ENCODE measurements at regions not wholly inside any gene's neighbourhood (a gene's known extent, or its start where the extent isn't known, plus 50 kb on each side); places are given as distances from the start of the nearest gene placed in this dataset.
"Not testable (repeated sequence)": the region's sequence is repeated elsewhere in the genome, so short reads cannot be mapped to it uniquely, and the experiment has no call there.

GRCh38 chr6:105522626-105523322, 119.9 kb upstream of the PREP start:
- H3K27me3 ChIP-seq (ENCODE audit: control insufficient read depth, insufficient read depth, low read length) = no peaks in the 10 kb centered on the region
- H3K36me3 ChIP-seq (ENCODE audit: control insufficient read depth, insufficient read depth, low read length) = no peaks in the 10 kb centered on the region
- no peak overlapping the region for H3K4me3 ChIP-seq (ENCODE audit: low read length)
- H3K9me3 ChIP-seq (ENCODE audit: control insufficient read depth, low read depth, low read length) = no peaks in the 10 kb centered on the region
- DNase-seq = no peak
- H3K4me1 ChIP-seq (ENCODE audit: control insufficient read depth, insufficient read depth, low read length) = no peaks in the 10 kb centered on the region
- H3K27ac ChIP-seq (ENCODE audit: low read length) = no peak overlapping the region
- WGBS (ENCODE audit: insufficient coverage, low lambda C conversion rate) = 71% methylated on average over 1 of the region's 3 CpGs

DNA sequence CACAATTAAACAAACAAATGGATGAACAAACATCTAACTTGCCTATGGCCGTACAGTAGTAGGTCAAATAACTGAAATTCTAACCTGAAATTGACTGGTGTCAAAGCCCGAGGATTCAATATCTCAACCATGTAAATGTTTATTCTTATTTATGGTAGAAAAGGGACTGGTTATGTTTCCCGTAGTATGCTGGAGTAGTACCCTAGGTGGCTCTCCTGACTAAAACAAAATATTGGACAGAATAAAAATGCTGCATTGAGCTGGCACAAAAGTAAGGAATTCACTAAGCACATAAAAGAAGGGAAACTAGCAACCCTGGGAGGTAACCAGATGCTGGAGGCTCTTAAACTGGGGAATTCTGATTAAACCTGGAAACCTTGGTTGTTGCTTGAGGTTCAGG, 117.1 kb upstream of the PREP start:
- WGBS (ENCODE audit: insufficient coverage, low lambda C conversion rate) = no CpG with 5 or more reads among the region's 3 CpGs
- no peak for DNase-seq
- no peaks in the 10 kb centered on the region for H3K27me3 ChIP-seq (ENCODE audit: control insufficient read depth, insufficient read depth, low read length)
- H3K9me3 ChIP-seq (ENCODE audit: control insufficient read depth, low read depth, low read length) = no peaks in the 10 kb centered on the region
- no peak overlapping the region for H3K4me3 ChIP-seq (ENCODE audit: low read length)
- no peaks in the 10 kb centered on the region for H3K36me3 ChIP-seq (ENCODE audit: control insufficient read depth, insufficient read depth, low read length)
- no peaks in the 10 kb centered on the region for H3K4me1 ChIP-seq (ENCODE audit: control insufficient read depth, insufficient read depth, low read length)
- H3K27ac ChIP-seq (ENCODE audit: low read length) = no peak overlapping the region

- not testable (repeated sequence) for H3K27ac ChIP-seq (ENCODE audit: low read length); DNase-seq; H3K36me3 ChIP-seq (ENCODE audit: control insufficient read depth, insufficient read depth, low read length); H3K9me3 ChIP-seq (ENCODE audit: control insufficient read depth, low read depth, low read length); H3K4me1 ChIP-seq (ENCODE audit: control insufficient read depth, insufficient read depth, low read length); H3K27me3 ChIP-seq (ENCODE audit: control insufficient read depth, insufficient read depth, low read length); H3K4me3 ChIP-seq (ENCODE audit: low read length)
- no CpG with 5 or more reads among the region's 4 CpGs for WGBS (ENCODE audit: insufficient coverage, low lambda C conversion rate)
Measured at GRCh38 chr6:105518993-105519392, 116.1 kb upstream of the PREP start.

DNA sequence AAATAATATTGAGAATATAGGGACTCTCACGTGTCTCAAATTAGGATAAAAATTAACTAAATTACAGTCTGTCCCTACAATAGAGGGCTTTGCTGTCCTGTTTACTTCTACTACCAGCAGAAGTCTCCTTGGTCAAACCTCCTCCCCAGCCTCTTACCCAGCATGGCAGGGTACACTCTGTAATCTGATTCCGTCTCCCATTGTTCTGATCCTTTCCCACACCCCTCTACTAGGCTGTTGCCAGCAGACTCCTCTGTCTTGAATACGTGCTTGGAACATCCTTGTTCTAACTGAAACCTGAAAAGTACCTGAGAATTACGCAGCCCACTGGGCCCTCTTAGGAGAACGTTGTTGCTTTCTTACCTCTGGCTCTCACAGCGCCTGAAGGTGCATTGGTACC, 112.2 kb upstream of the PREP start:
- Histone ChIP-seq H3K4me1 (ENCODE audit: control insufficient read depth, insufficient read depth, low read length) (no peaks in the 10 kb centered on the region), H3K4me3 (ENCODE audit: low read length) (no peak overlapping the region), H3K9me3 (ENCODE audit: control insufficient read depth, low read depth, low read length) (no peaks in the 10 kb centered on the region), H3K27me3 (ENCODE audit: control insufficient read depth, insufficient read depth, low read length) (no peaks in the 10 kb centered on the region), H3K36me3 (ENCODE audit: control insufficient read depth, insufficient read depth, low read length) (no peaks in the 10 kb centered on the region), H3K27ac (ENCODE audit: low read length) (no peak overlapping the region)
- 93% methylated on average over 2 of the region's 6 CpGs for WGBS (ENCODE audit: insufficient coverage, low lambda C conversion rate)
- DNase-seq = no peak

- H3K9me3 ChIP-seq (ENCODE audit: control insufficient read depth, low read depth, low read length) = no peaks in the 10 kb centered on the region
- no peaks in the 10 kb centered on the region for H3K27me3 ChIP-seq (ENCODE audit: control insufficient read depth, insufficient read depth, low read length)
- WGBS (ENCODE audit: insufficient coverage, low lambda C conversion rate) = 100% methylated on average over 1 of the region's 5 CpGs
Measured at GRCh38 chr6:105514306-105514705, 111.4 kb upstream of the PREP start.

GRCh38 chr6:105511639-105512038, 108.8 kb upstream of the PREP start:
- H3K27me3 ChIP-seq (ENCODE audit: control insufficient read depth, insufficient read depth, low read length) = no peaks in the 10 kb centered on the region
- H3K9me3 ChIP-seq (ENCODE audit: control insufficient read depth, low read depth, low read length) = no peaks in the 10 kb centered on the region
- H3K36me3 ChIP-seq (ENCODE audit: control insufficient read depth, insufficient read depth, low read length) = no peaks in the 10 kb centered on the region
- H3K27ac ChIP-seq (ENCODE audit: low read length) = no peak overlapping the region
- no peak for DNase-seq
- 100% methylated on average over 2 of the region's 2 CpGs for WGBS (ENCODE audit: insufficient coverage, low lambda C conversion rate)
- H3K4me3 ChIP-seq (ENCODE audit: low read length) = no peak overlapping the region
- H3K4me1 ChIP-seq (ENCODE audit: control insufficient read depth, insufficient read depth, low read length) = no peaks in the 10 kb centered on the region

More at GRCh38 chr6:105514306-105514705, 111.4 kb upstream of the PREP start:
- Histone ChIP-seq H3K36me3 (ENCODE audit: control insufficient read depth, insufficient read depth, low read length) (no peaks in the 10 kb centered on the region), H3K27ac (ENCODE audit: low read length) (no peak overlapping the region), H3K4me1 (ENCODE audit: control insufficient read depth, insufficient read depth, low read length) (no peaks in the 10 kb centered on the region), H3K4me3 (ENCODE audit: low read length) (no peak overlapping the region)
- DNase-seq = no peak

DNA sequence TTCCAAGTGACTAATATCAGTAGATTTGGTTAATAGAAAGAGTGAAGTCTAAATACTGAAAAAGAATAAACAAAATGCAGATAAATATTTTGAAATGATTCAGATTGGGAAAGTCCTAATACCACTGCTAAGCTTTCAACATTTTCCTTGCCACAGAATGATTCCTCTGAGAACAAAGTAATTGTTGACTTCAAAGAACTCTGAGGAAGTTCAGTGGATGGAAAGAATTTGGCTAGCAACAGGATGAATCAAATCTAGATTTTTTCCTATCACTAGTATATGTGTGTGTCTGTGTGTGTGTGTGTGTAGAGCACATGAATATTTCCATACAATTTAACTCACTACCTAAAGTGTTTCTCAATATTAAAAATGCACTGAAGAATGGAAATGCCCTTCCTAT, 107.9 kb upstream of the PREP start:
- no peaks in the 10 kb centered on the region for H3K27me3 ChIP-seq (ENCODE audit: control insufficient read depth, insufficient read depth, low read length)
- no peak overlapping the region for H3K4me3 ChIP-seq (ENCODE audit: low read length)
- no peaks in the 10 kb centered on the region for H3K9me3 ChIP-seq (ENCODE audit: control insufficient read depth, low read depth, low read length)
- no peaks in the 10 kb centered on the region for H3K4me1 ChIP-seq (ENCODE audit: control insufficient read depth, insufficient read depth, low read length)
- H3K36me3 ChIP-seq (ENCODE audit: control insufficient read depth, insufficient read depth, low read length) = no peaks in the 10 kb centered on the region
- no peak overlapping the region for H3K27ac ChIP-seq (ENCODE audit: low read length)
- no peak for DNase-seq

DNA sequence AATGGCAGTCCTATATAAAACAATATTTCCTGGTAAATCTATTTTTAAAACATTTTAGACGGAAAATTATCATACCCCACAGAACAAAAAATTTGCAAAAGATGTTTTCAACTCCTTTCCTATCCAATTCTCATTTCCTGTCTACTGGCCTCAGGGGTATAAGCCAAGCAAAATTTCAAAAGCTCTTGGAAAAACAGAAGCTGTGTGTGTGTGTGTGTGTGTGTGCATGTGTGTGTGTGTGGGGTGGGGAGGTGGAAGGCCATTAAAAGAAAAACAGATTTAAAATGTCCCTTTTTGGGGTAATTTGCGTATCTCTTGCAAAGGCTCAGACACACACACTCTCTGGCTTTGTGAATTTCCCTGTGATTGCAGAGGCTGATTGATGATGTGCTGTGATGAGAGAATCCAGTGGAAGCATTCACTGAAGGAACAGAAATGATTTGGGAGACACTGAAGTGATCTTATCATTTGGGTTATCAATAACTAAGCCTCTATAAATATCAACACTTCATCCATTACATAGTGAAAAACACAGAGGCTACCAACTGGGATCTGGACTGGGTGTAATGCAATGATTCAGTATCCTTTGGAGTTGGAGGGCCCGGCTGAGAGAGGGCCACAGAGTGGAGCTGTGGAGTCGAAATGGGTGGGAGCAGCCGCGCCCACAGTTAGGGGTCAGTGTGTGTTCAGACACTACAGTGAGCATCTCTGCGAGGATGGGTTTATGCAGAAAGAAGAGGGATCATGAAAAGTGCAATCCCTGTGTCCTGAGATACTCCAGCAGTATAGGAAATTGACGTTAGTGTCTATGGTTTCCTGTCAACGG, 106.8 kb upstream of the PREP start:
- DNase-seq = peak; percentile 33 to 41
- Histone ChIP-seq H3K9me3 (ENCODE audit: control insufficient read depth, low read depth, low read length) (no peaks in the 10 kb centered on the region), H3K27ac (ENCODE audit: low read length) (no peak overlapping the region), H3K4me1 (ENCODE audit: control insufficient read depth, insufficient read depth, low read length) (no peaks in the 10 kb centered on the region), H3K27me3 (ENCODE audit: control insufficient read depth, insufficient read depth, low read length) (no peaks in the 10 kb centered on the region), H3K36me3 (ENCODE audit: control insufficient read depth, insufficient read depth, low read length) (no peaks in the 10 kb centered on the region), H3K4me3 (ENCODE audit: low read length) (no peak overlapping the region)
- no CpG with 5 or more reads among the region's 9 CpGs for WGBS (ENCODE audit: insufficient coverage, low lambda C conversion rate)

DNA sequence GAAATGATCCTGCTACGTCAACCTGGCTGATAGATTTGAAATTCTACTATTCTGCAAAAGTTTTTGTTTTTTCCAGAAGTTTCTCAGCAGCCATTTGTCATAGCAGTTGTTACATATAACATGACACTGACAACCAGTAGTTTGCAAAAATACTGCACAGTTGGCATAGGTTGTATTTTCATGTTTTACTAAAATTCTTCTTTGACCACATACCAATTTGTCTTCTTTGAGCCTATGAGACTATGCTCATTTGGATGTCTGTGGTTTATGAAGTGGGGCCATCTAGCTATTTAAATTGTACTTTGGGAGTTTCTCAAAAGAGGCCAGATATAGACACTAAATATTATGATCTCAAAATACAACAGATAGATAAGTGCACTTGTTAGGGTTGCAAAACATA, 104.9 kb upstream of the PREP start:
- WGBS (ENCODE audit: insufficient coverage, low lambda C conversion rate) = 83% methylated on average over 1 of the region's 1 CpG
- no peak for DNase-seq

DNA sequence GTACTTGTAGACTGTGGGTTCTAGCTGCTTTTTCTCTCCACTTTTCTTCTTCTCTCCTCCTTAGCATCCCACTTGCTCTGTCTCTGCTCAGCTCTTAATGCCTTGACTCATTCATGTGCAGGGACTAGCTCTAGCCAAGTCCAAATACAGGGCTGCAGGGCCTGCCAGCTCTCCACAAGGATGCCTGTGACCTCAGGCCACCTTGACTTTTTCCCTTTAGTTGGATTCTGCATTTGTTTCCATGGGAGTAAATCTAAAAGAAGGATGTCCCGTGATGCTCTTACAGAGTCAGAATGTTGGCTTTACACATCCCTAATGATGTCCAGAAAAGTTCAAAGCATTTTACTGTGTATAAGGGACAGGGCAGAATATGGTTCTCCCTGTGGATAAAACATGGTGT, 101.8 kb upstream of the PREP start:
- no peaks in the 10 kb centered on the region for H3K36me3 ChIP-seq (ENCODE audit: control insufficient read depth, insufficient read depth, low read length)
- H3K9me3 ChIP-seq (ENCODE audit: control insufficient read depth, low read depth, low read length) = no peaks in the 10 kb centered on the region
- DNase-seq = no peak
- no CpG with 5 or more reads among the region's 1 CpG for WGBS (ENCODE audit: insufficient coverage, low lambda C conversion rate)
- H3K27ac ChIP-seq (ENCODE audit: low read length) = no peak overlapping the region
- H3K27me3 ChIP-seq (ENCODE audit: control insufficient read depth, insufficient read depth, low read length) = no peaks in the 10 kb centered on the region
- H3K4me1 ChIP-seq (ENCODE audit: control insufficient read depth, insufficient read depth, low read length) = peaks cover 3% of the 10 kb centered on the region
- H3K4me3 ChIP-seq (ENCODE audit: low read length) = no peak overlapping the region

More for the DNA sequence above, 104.9 kb upstream of the PREP start:
- no peaks in the 10 kb centered on the region for H3K36me3 ChIP-seq (ENCODE audit: control insufficient read depth, insufficient read depth, low read length)
- no peak overlapping the region for H3K4me3 ChIP-seq (ENCODE audit: low read length)
- H3K27me3 ChIP-seq (ENCODE audit: control insufficient read depth, insufficient read depth, low read length) = no peaks in the 10 kb centered on the region
- H3K4me1 ChIP-seq (ENCODE audit: control insufficient read depth, insufficient read depth, low read length) = peaks cover 3% of the 10 kb centered on the region
- H3K9me3 ChIP-seq (ENCODE audit: control insufficient read depth, low read depth, low read length) = no peaks in the 10 kb centered on the region
- no peak overlapping the region for H3K27ac ChIP-seq (ENCODE audit: low read length)

DNA sequence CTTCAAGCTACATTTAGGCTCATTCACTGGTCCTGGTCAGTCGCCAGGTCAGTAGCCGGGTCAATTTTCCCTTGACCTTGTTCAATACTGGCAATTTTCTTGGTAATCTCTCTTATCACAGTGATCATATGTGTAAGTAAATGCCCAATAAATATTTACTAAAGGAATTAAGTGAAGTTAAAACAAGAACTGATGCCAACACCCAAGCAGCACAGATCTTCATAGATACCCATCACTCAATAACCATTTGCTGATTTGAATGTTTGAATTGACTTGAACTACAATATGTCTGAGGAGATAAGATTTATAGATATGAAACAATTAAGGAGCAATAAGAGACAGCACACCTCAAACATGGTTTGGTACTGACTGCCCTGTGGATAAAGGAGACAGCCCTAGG, 100.8 kb upstream of the PREP start:
- Histone ChIP-seq H3K4me1 (ENCODE audit: control insufficient read depth, insufficient read depth, low read length) (peaks cover 3% of the 10 kb centered on the region), H3K4me3 (ENCODE audit: low read length) (no peak overlapping the region), H3K27me3 (ENCODE audit: control insufficient read depth, insufficient read depth, low read length) (no peaks in the 10 kb centered on the region), H3K9me3 (ENCODE audit: control insufficient read depth, low read depth, low read length) (no peaks in the 10 kb centered on the region), H3K27ac (ENCODE audit: low read length) (no peak overlapping the region), H3K36me3 (ENCODE audit: control insufficient read depth, insufficient read depth, low read length) (no peaks in the 10 kb centered on the region)
- no CpG with 5 or more reads among the region's 2 CpGs for WGBS (ENCODE audit: insufficient coverage, low lambda C conversion rate)
- DNase-seq = no peak
